K562 (cell line): ENCODE measurements at regions not wholly inside any gene's neighbourhood (a gene's known extent, or its start where the extent isn't known, plus 50 kb on each side); places are given as distances from the start of the nearest gene placed in this dataset.

Source experiments
- ATAC-seq: fragments of 200-7000 bp; cut with Tn5 transposase; 3 replicates; pipeline ENCODE4 v1.9.1; 2020; ENCODE audit warnings: moderate library complexity
- BruUV-seq: library from RNA; stranded (reverse); fragments of 400-500 nt; replicated peaks from 2 replicates; lab custom pipeline; 2021; lab: Mats Ljungman, UMichigan
- CTCF ChIA-PET: fragments of 300-600 bp; formaldehyde crosslinking; extraction: SDS; loops from one replicate; lab custom pipeline; 2021; ENCODE audit warnings: low intra/inter-chr PET ratio; lab: Yijun Ruan, JAX
- POLR2A ChIA-PET: fragments of 300-600, 350-650 bp; sonication (Branson Sonifier 250); formaldehyde crosslinking; extraction: SDS; loops from one replicate; lab custom pipeline; 2021; ENCODE audit warnings: antibody characterized with exemption, inconsistent platforms; lab: Yijun Ruan, JAX
- DNase-seq, 4 experiments: peaks; one replicate each; pipeline versions ENCODE4 v3.0.0 to v3.0.0-alpha.2; 2011 to 2018; ENCODE audit warnings: low spot score in 3 of 4, mixed read lengths in 3 of 4; ENCODE audit errors: extremely low read depth in 1 of 4
- FAIRE-seq: peaks from 2 replicates; lab custom pipeline; 2011; peaks lifted over from hg19 to GRCh38; lab: Jason Lieb, UNC
- H2AFZ ChIP-seq: 2 replicates; pipeline ENCODE4 v1.6.0; 2011; ENCODE audit warnings: low read depth, low read length, control low read depth, inconsistent platforms
- H3K27ac ChIP-seq: fragments of 200-600 bp; 3 replicates; pipeline ENCODE4 v1.8.0; 2011; ENCODE audit warnings: low read depth, mild to moderate bottlenecking, control low read depth, inconsistent platforms, low read length, moderate library complexity, mixed read lengths; ENCODE audit errors: extremely low read depth
- H3K27me3 ChIP-seq, 2 experiments: fragments of 300-600 bp in 1 of 2; 2 replicates in 1 of 2; 3 replicates in 1 of 2; pipeline versions ENCODE4 v1.6.0 to v1.8.0; 2011; ENCODE audit warnings: inconsistent platforms in 2 of 2, low read length in 2 of 2, mild to moderate bottlenecking in 1 of 2, mixed read lengths in 1 of 2, moderate library complexity in 1 of 2; ENCODE audit not compliant: control insufficient read depth in 2 of 2, insufficient read depth in 2 of 2
- H3K36me3 ChIP-seq: fragments of 300-600 bp; 3 replicates; pipeline ENCODE4 v1.8.0; 2011; ENCODE audit warnings: mild to moderate bottlenecking, low read length, inconsistent platforms; ENCODE audit not compliant: control insufficient read depth, insufficient read depth
- H3K4me1 ChIP-seq, 2 experiments: fragments of 200-600 bp in 1 of 2; replicated peaks in 1 of 2; 2 replicates in 1 of 2; 3 replicates in 1 of 2; pipeline versions ENCODE4 v1.5.1 to v1.8.0; 2011; ENCODE audit warnings: inconsistent platforms in 2 of 2, low read length in 2 of 2, mild to moderate bottlenecking in 1 of 2, mixed read lengths in 1 of 2, moderate library complexity in 1 of 2; ENCODE audit not compliant: control insufficient read depth in 2 of 2, insufficient read depth in 2 of 2
- H3K4me2 ChIP-seq: 2 replicates; pipeline ENCODE4 v1.6.1; 2011; ENCODE audit warnings: low read length, control low read depth, inconsistent platforms, mixed read lengths; ENCODE audit not compliant: insufficient read depth
- H3K4me3 ChIP-seq: fragments of 200-600 bp; sonication (generic), shearing (Covaris generic); 2 replicates; pipeline ENCODE4 v1.5.1; 2016; ENCODE audit warnings: control low read depth, inconsistent platforms
- H3K79me2 ChIP-seq: fragments of 200-600 bp; 3 replicates; pipeline ENCODE4 v1.8.0; 2011; ENCODE audit warnings: low read length, inconsistent platforms; ENCODE audit not compliant: control insufficient read depth, insufficient read depth
- H3K9ac ChIP-seq, 2 experiments: 2 replicates each; pipeline versions ENCODE4 v1.6.0 to v1.6.1; 2011; ENCODE audit warnings: low read depth in 2 of 2, low read length in 2 of 2, control low read depth in 1 of 2, inconsistent platforms in 1 of 2, mild to moderate bottlenecking in 1 of 2, mixed read lengths in 1 of 2; ENCODE audit not compliant: insufficient read depth in 1 of 2
- H3K9me1 ChIP-seq: one replicate; pipeline ENCODE4 v1.6.0; 2011; ENCODE audit warnings: inconsistent platforms, mild to moderate bottlenecking, low read length, moderate library complexity; ENCODE audit not compliant: control insufficient read depth, insufficient read depth
- H3K9me3 ChIP-seq: replicated peaks from 2 replicates; pipeline ENCODE4 v1.5.1; 2011; ENCODE audit warnings: low read depth, low read length, inconsistent platforms; ENCODE audit not compliant: control insufficient read depth, insufficient read depth
- H4K20me1 ChIP-seq: replicated peaks from 2 replicates; pipeline ENCODE4 v1.6.1; 2011; ENCODE audit warnings: low read length, inconsistent platforms, mixed read lengths; ENCODE audit not compliant: control insufficient read depth, insufficient read depth
- CBFA2T2 ChIP-seq: fragments of 450-650 bp; conservative IDR thresholded peaks from 2 replicates; pipeline ENCODE4 v1.6.1; 2017; ENCODE audit warnings: mild to moderate bottlenecking
- CEBPG ChIP-seq, 3 experiments: fragments of 200-800 bp in 1 of 3; sonication (Bioruptor generic) in 1 of 3; sonication (generic) in 1 of 3; formaldehyde crosslinking in 1 of 3; IDR thresholded peaks in 2 of 3; conservative IDR thresholded peaks in 1 of 3; 2 replicates each; pipeline versions ENCODE4 v1.6.1 to v1.8.0; 2016 to 2022; ENCODE audit warnings: missing compliant biosample characterization in 2 of 3, missing genetic modification characterization in 2 of 3, mild to moderate bottlenecking in 1 of 3, missing genetic modification reagents in 1 of 3
- HMBOX1 ChIP-seq: sonication (generic); IDR thresholded peaks from 2 replicates; pipeline ENCODE4 v1.6.1; 2016
- HNRNPH1 ChIP-seq: fragments of 200-400 bp; formaldehyde crosslinking; optimal IDR thresholded peaks from 2 replicates; pipeline ENCODE3; 2017; ENCODE audit warnings: low read depth, mild to moderate bottlenecking, low read length, moderate library complexity
- HSF4 ChIP-seq: fragments of 250-450 bp; sonication (Bioruptor Pico); IDR thresholded peaks from 2 replicates; pipeline ENCODE4 v2.1.2; 2022; ENCODE audit warnings: mild to moderate bottlenecking, moderate library complexity, borderline replicate concordance
- KLF10 ChIP-seq: fragments of 250-450 bp; sonication (Bioruptor Pico); IDR thresholded peaks from 2 replicates; pipeline ENCODE4 v1.6.1; 2021; ENCODE audit warnings: matching md5 sums
- LEF1 ChIP-seq: fragments of 450-650 bp; IDR thresholded peaks from 2 replicates; pipeline ENCODE4 v1.6.1; 2016; ENCODE audit warnings: mild to moderate bottlenecking
- MIER1 ChIP-seq: fragments of 450-650 bp; IDR thresholded peaks from 2 replicates; pipeline ENCODE4 v1.6.1; 2016; ENCODE audit warnings: antibody characterized with exemption, mild to moderate bottlenecking, low read depth
- NFIC ChIP-seq: fragments of 450-650 bp; IDR thresholded peaks from 2 replicates; pipeline ENCODE4 v1.6.1; 2017; ENCODE audit warnings: mild to moderate bottlenecking, inconsistent platforms
- NFRKB ChIP-seq: fragments of 450-650 bp; IDR thresholded peaks from 2 replicates; pipeline ENCODE4 v1.6.1; 2016; ENCODE audit warnings: low read depth
- POLR2H ChIP-seq: IDR thresholded peaks from 2 replicates; pipeline ENCODE4 v1.6.1; 2016; ENCODE audit warnings: missing genetic modification characterization, low read depth, mild to moderate bottlenecking, control low read depth, missing compliant biosample characterization, moderate library complexity
- RUNX1 ChIP-seq: sonication (generic); IDR thresholded peaks from 2 replicates; pipeline ENCODE4 v1.6.1; 2016; ENCODE audit warnings: antibody characterized with exemption, low read depth
- SREBF1 ChIP-seq: fragments of 150-350 bp; IDR thresholded peaks from 2 replicates; pipeline ENCODE4 v1.6.1; 2014; ENCODE audit warnings: antibody characterized with exemption, low read depth, low read length, borderline replicate concordance
- ZNF232 ChIP-seq: sonication (generic); formaldehyde crosslinking; IDR thresholded peaks from 2 replicates; pipeline ENCODE4 v1.8.0; 2022; ENCODE audit warnings: mild to moderate bottlenecking, missing genetic modification reagents
- ZNF644 ChIP-seq: fragments of 200-800 bp; sonication (Bioruptor generic); IDR thresholded peaks from 2 replicates; pipeline ENCODE4 v1.6.1; 2016; ENCODE audit warnings: low read depth, missing genetic modification characterization, missing compliant biosample characterization
- ZNF717 ChIP-seq: fragments of 250-450 bp; sonication (Bioruptor Pico); IDR thresholded peaks from 2 replicates; pipeline ENCODE4 v1.5.0; 2021
- WGBS: fragments of 100-300 bp; shearing (Covaris generic); methylation state at CpG from one replicate; pipeline ENCODE4 v1.1.6; 2016; ENCODE audit warnings: low coverage, mixed read lengths; ENCODE audit not compliant: insufficient coverage; ENCODE audit errors: missing lambda C conversion rate; 5-methylcytosine and 5-hydroxymethylcytosine counted together
- in situ Hi-C: fragments of 300-500 bp; cut with MboI; formaldehyde crosslinking; loops from 4 replicates; pipeline ENCODE4 v1.15.0; 2018; ENCODE audit warnings: inconsistent platforms, mixed read lengths
- intact Hi-C: fragments of 100-400 bp; cut with micrococcal nuclease; formaldehyde crosslinking; loops from 2 replicates; pipeline ENCODE4 v1.14.2; 2022
- TF ChIP-seq, protein P1 (sequence below): fragments of 450-650 bp; IDR thresholded peaks from 2 replicates; pipeline ENCODE4 v1.6.1; 2016

DNA sequence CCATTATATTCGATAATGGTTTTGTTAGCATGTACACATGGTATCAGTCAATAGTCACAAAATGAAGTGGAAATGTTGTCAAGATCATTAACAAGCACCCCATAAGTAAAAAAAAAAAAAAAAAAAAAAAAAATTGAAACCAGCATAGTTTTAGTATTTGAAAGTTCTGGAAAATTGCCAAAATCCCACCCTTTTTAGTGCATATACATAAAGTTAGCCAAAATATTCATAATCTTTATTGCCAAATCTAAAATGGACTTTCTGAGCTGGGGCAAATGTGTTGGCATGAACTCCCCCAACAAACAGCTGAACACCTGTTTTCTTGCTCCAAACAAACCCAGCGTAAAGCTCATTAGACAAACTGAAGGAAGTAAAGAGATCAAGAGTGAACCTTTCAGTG lies 73.9 kb downstream of the MZT1 start:
- no peaks in the 10 kb centered on the region for H3K79me2 ChIP-seq
- no peak for ATAC-seq
- H3K27me3 ChIP-seq, result no peaks in the 10 kb centered on the region
- no peak overlapping the region for H3K27ac ChIP-seq
- TF ChIP-seq ZNF232 (CRISPR knock-in tag) (no peak), HNRNPH1 (no peak), NFIC (peak; percentile 28; the same call in 1 of the 2 replicates), CBFA2T2 (no peak)
- H3K4me1 ChIP-seq, result no peaks in the 10 kb centered on the region
- H4K20me1 ChIP-seq, result no peaks in the 10 kb centered on the region
- ChIA-PET CTCF (interaction anchor here (0.7 kb wide), 1 partner anchor 116 kb away, joined by 3 read pairs; no protein-coding TSS in a partner anchor), POLR2A (no interaction called here)
- no TSS peak for BruUV-seq
- H3K9me3 ChIP-seq, result no peaks in the 10 kb centered on the region
- in situ Hi-C loops (no loop called here), intact Hi-C loops (no loop called here)
- no peak overlapping the region for H3K9ac ChIP-seq
- H3K4me2 ChIP-seq, result no peak overlapping the region
- 0% methylated on average over 2 of the region's 2 CpGs for WGBS
- FAIRE-seq, result no peak
- no peaks in the 10 kb centered on the region for H3K36me3 ChIP-seq
- no peak overlapping the region for H3K4me3 ChIP-seq
- no peak overlapping the region for H2AFZ ChIP-seq
- H3K9me1 ChIP-seq, result no peaks in the 10 kb centered on the region
- no peak for DNase-seq

DNA sequence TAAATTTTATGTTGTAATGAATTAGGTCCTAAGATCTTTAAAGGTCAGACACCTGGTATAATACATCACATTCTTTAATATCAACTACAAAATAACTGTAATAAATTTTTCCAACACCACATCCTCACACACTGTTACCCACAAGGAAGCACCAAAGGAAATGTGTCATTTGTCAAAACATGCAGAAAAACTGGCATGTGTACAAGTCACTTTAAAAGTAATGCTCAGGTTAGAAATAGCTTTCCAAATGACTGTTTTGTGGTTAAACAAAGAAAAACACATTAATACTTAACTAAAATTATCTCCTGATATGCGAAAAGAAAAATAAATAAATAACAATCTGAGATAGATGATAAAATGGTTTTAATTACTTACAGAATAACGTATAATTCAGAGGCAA lies 74.7 kb downstream of the MZT1 start:
- Histone ChIP-seq H3K27ac (no peak overlapping the region), H3K9me1 (no peaks in the 10 kb centered on the region), H3K4me2 (no peak overlapping the region), H3K9me3 (no peaks in the 10 kb centered on the region), H2AFZ (no peak overlapping the region), H3K9ac (no peak overlapping the region), H3K27me3 (no peaks in the 10 kb centered on the region), H3K4me1 (no peaks in the 10 kb centered on the region), H3K79me2 (no peaks in the 10 kb centered on the region), H3K4me3 (no peak overlapping the region), H3K36me3 (no peaks in the 10 kb centered on the region), H4K20me1 (no peaks in the 10 kb centered on the region)
- in situ Hi-C loops (no loop called here), intact Hi-C loops (no loop called here)
- ChIA-PET CTCF (no interaction called here), POLR2A (no interaction called here)
- DNase-seq (no peak), FAIRE-seq (no peak), ATAC-seq (no peak)
- BruUV-seq, result no TSS peak
- WGBS, result 0% methylated on average over 2 of the region's 2 CpGs
- TF ChIP-seq MIER1, result no peak
- TF ChIP-seq POLR2H (tag), result no peak
- TF ChIP-seq SREBF1, result no peak
- no peak for TF ChIP-seq ZNF717 (CRISPR knock-in tag)
- TF ChIP-seq RUNX1, result no peak
- TF ChIP-seq HMBOX1, result no peak
- TF ChIP-seq, protein P1, sequence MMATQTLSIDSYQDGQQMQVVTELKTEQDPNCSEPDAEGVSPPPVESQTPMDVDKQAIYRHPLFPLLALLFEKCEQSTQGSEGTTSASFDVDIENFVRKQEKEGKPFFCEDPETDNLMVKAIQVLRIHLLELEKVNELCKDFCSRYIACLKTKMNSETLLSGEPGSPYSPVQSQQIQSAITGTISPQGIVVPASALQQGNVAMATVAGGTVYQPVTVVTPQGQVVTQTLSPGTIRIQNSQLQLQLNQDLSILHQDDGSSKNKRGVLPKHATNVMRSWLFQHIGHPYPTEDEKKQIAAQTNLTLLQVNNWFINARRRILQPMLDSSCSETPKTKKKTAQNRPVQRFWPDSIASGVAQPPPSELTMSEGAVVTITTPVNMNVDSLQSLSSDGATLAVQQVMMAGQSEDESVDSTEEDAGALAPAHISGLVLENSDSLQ, result no peak
- no peak for TF ChIP-seq CEBPG (CRISPR knock-in tag; IDR thresholded peaks at IDR 0.05)
- TF ChIP-seq CEBPG (tag; conservative IDR thresholded peaks at IDR 0.05 in 1 of 2, IDR thresholded peaks at IDR 0.05 in 1 of 2), result no peak
- TF ChIP-seq NFRKB, result no peak
- no peak for TF ChIP-seq HSF4
- no peak for TF ChIP-seq LEF1
- TF ChIP-seq KLF10 (CRISPR knock-in tag), result no peak
- TF ChIP-seq ZNF644 (tag), result no peak
